Caco-2 (cell line): ENCODE measurements at regions not wholly inside any gene's neighbourhood (a gene's known extent, or its start where the extent isn't known, plus 50 kb on each side); places are given as distances from the start of the nearest gene placed in this dataset.

ENCODE experiments used
- BruUV-seq: library from RNA; stranded (reverse); fragments of 400-500 nt; replicated peaks from 2 replicates; lab custom pipeline; 2021; lab: Mats Ljungman, UMichigan
- CTCF ChIA-PET: fragments of 300-600 bp; sonication (Branson Sonifier 250); formaldehyde crosslinking; loops from one replicate; lab custom pipeline; 2022; ENCODE audit warnings: antibody characterized with exemption; lab: Charles Lee
- POLR2A ChIA-PET: fragments of 300-600 bp; sonication (Branson Sonifier 250); formaldehyde crosslinking; loops from one replicate; lab custom pipeline; 2022; ENCODE audit warnings: antibody characterized with exemption; lab: Charles Lee
- DNase-seq, 2 experiments: peaks; one replicate each; pipeline versions ENCODE4 v3.0.0 to v3.0.0-alpha.2; 2020 to 2022
- H3K27me3 ChIP-seq: replicated peaks from 2 replicates; pipeline ENCODE4 v1.6.0; 2011; ENCODE audit warnings: low read length; ENCODE audit not compliant: control insufficient read depth, insufficient read depth
- H3K36me3 ChIP-seq: 2 replicates; pipeline ENCODE4 v1.5.1; 2011; ENCODE audit warnings: low read length; ENCODE audit not compliant: control insufficient read depth, insufficient read depth
- H3K4me1 ChIP-seq: fragments of 250-450 bp; sonication (Bioruptor Pico); 2 replicates; pipeline ENCODE4 v1.5.1; 2020; ENCODE audit warnings: mild to moderate bottlenecking
- H3K4me3 ChIP-seq: 2 replicates; pipeline ENCODE4 v1.5.1; 2011; ENCODE audit warnings: low read depth, mild to moderate bottlenecking, control low read depth, low read length
- H3K9me3 ChIP-seq: fragments of 250-450 bp; sonication (Bioruptor Pico); 2 replicates; pipeline ENCODE4 v1.5.1; 2020; ENCODE audit warnings: mild to moderate bottlenecking, moderate library complexity
- H3K27ac Mint-ChIP-seq: one replicate; pipeline ENCODE4 v1.8.0; 2022; ENCODE audit warnings: mixed read lengths; ENCODE audit not compliant: unreplicated experiment
- H3K27me3 Mint-ChIP-seq: one replicate; pipeline ENCODE4 v1.8.0; 2022; ENCODE audit warnings: mixed read lengths; ENCODE audit not compliant: insufficient read depth, unreplicated experiment
- H3K36me3 Mint-ChIP-seq: one replicate; pipeline ENCODE4 v1.8.0; 2022; ENCODE audit warnings: mild to moderate bottlenecking, mixed read lengths; ENCODE audit not compliant: insufficient read depth, unreplicated experiment
- H3K4me1 Mint-ChIP-seq: one replicate; pipeline ENCODE4 v1.8.0; 2022; ENCODE audit warnings: low read depth, mixed read lengths; ENCODE audit not compliant: unreplicated experiment
- H3K4me3 Mint-ChIP-seq: one replicate; pipeline ENCODE4 v1.8.0; 2022; ENCODE audit warnings: mild to moderate bottlenecking, moderate library complexity, mixed read lengths; ENCODE audit not compliant: unreplicated experiment
- H3K9me3 Mint-ChIP-seq: one replicate; pipeline ENCODE4 v1.8.0; 2022; ENCODE audit warnings: mixed read lengths; ENCODE audit not compliant: unreplicated experiment
- CTCF ChIP-seq, 2 experiments: fragments of 200-600 bp in 1 of 2; IDR thresholded peaks; 1 replicate in 1 of 2; 2 replicates in 1 of 2; pipeline versions ENCODE4 v1.5.1 to v1.8.0; 2011 to 2022; ENCODE audit warnings: antibody characterized with exemption in 1 of 2, control low read depth in 1 of 2, inconsistent platforms in 1 of 2, low read depth in 1 of 2, low read length in 1 of 2, mild to moderate bottlenecking in 1 of 2, moderate library complexity in 1 of 2; ENCODE audit not compliant: insufficient read depth in 1 of 2, severe bottlenecking in 1 of 2, unreplicated experiment in 1 of 2
- intact Hi-C: fragments of 100-400 bp; cut with micrococcal nuclease; formaldehyde crosslinking; loops from one replicate; pipeline ENCODE4 v1.10.0; 2022; ENCODE audit not compliant: unreplicated experiment

DNA sequence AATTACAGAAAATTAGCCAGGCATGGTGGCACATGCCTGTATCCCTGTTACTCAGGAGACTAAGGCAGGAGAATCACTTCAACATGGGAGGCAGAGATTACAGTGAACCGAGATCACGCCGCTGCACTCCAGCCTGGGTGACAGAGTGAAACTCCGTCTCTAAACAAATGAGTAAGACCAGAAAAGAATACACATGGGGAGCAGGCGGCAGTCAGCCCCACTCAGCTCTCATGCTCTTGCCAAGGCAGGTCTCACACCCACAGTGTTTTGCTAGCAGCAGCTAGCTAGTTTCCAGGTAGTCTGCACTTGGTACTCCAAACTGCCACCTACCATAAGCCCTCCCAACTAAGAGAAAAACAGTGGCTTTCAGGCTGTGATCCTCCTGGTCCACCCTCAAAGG, 722.3 kb upstream of the CTNND2 start:
- no peaks in the 10 kb centered on the region for H3K4me1 ChIP-seq

GRCh38 chr5:12625667-12626263, 721.5 kb upstream of the CTNND2 start:
- no peaks in the 10 kb centered on the region for H3K36me3 Mint-ChIP-seq
- no peak for TF ChIP-seq CTCF (IDR thresholded peaks at IDR 0.05; ENCODE audit: insufficient read depth in 1 of 2, low read depth in 1 of 2, low read length in 1 of 2, severe bottlenecking in 1 of 2, unreplicated experiment in 1 of 2)
- H3K4me1 ChIP-seq = no peaks in the 10 kb centered on the region
- H3K9me3 ChIP-seq = no peaks in the 10 kb centered on the region
- no peaks in the 10 kb centered on the region for H3K4me1 Mint-ChIP-seq
- no peak overlapping the region for H3K4me3 Mint-ChIP-seq
- H3K27me3 ChIP-seq = no peaks in the 10 kb centered on the region
- no peaks in the 10 kb centered on the region for H3K9me3 Mint-ChIP-seq
- H3K36me3 ChIP-seq = no peaks in the 10 kb centered on the region
- no peaks in the 10 kb centered on the region for H3K27me3 Mint-ChIP-seq
- CTCF ChIA-PET = no interaction called here
- H3K4me3 ChIP-seq = no peak overlapping the region
- BruUV-seq = no TSS peak
- DNase-seq = no peak
- intact Hi-C loops = no loop called here
- no peak overlapping the region for H3K27ac Mint-ChIP-seq
- POLR2A ChIA-PET = no interaction called here

More for the DNA sequence above, 722.3 kb upstream of the CTNND2 start:
- DNase-seq = no peak
- CTCF ChIA-PET = no interaction called here
- TF ChIP-seq CTCF (IDR thresholded peaks at IDR 0.05; ENCODE audit: insufficient read depth in 1 of 2, low read depth in 1 of 2, low read length in 1 of 2, severe bottlenecking in 1 of 2, unreplicated experiment in 1 of 2) = no peak
- BruUV-seq = no TSS peak
- Mint-ChIP-seq H3K4me1 (no peaks in the 10 kb centered on the region), H3K36me3 (no peaks in the 10 kb centered on the region), H3K9me3 (no peaks in the 10 kb centered on the region), H3K27me3 (no peaks in the 10 kb centered on the region), H3K27ac (no peak overlapping the region), H3K4me3 (no peak overlapping the region)
- Histone ChIP-seq H3K9me3 (no peaks in the 10 kb centered on the region), H3K36me3 (no peaks in the 10 kb centered on the region), H3K27me3 (no peaks in the 10 kb centered on the region), H3K4me3 (no peak overlapping the region)
- POLR2A ChIA-PET = no interaction called here
- intact Hi-C loops = no loop called here

DNA sequence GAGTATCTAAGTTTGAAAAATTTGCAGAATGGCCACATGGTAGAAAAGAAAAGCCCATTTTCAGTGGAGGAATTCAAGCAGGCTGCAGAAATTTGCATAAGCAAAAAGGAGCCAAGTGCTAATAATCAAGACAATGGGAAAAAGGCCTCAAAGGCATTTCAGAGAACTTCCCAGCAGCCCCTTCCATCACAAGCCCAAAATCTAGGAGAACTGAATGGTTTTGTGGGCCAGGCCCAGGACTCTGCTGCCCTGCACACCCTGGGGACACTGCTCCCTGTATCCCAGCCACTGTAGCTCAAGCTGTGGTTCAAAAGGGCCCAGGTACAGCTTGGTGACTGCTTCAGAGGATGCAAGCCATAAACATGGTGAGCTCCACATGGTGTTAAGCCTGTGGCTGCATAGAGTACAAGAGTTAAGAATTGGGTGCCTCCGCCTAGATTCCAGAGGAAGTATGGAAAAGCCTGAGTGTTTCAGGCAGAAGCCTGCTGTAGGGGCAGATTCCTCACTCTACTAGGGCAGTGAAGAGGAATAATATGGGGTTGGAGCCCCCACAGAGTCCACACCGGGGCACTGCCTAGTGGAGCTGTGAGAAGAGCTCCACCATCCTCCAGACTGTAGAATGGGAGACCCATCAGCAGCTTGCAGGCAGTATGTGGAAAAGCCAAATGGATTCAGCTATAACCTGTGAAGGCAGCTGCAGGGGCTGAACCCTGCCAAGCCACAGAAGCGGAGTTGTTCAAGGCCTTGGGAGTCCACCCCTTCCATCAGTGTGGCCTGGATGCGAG, 720.7 kb upstream of the CTNND2 start:
- no peaks in the 10 kb centered on the region for H3K36me3 Mint-ChIP-seq
- ChIA-PET POLR2A (no interaction called here), CTCF (no interaction called here)
- Histone ChIP-seq H3K27me3 (no peaks in the 10 kb centered on the region), H3K4me3 (no peak overlapping the region), H3K36me3 (no peaks in the 10 kb centered on the region), H3K9me3 (no peaks in the 10 kb centered on the region), H3K4me1 (no peaks in the 10 kb centered on the region)
- no peak overlapping the region for H3K4me3 Mint-ChIP-seq
- intact Hi-C loops = no loop called here
- no peaks in the 10 kb centered on the region for H3K4me1 Mint-ChIP-seq
- no peak for TF ChIP-seq CTCF (IDR thresholded peaks at IDR 0.05; ENCODE audit: insufficient read depth in 1 of 2, low read depth in 1 of 2, low read length in 1 of 2, severe bottlenecking in 1 of 2, unreplicated experiment in 1 of 2)
- H3K27ac Mint-ChIP-seq = no peak overlapping the region
- no peak for DNase-seq
- BruUV-seq = no TSS peak
- H3K9me3 Mint-ChIP-seq = no peaks in the 10 kb centered on the region
- no peaks in the 10 kb centered on the region for H3K27me3 Mint-ChIP-seq
